Activated T-helper 1 cell treated with anti-CD3 and anti-CD28 coated beads, Interleukin-2, amount 50 U/mL, for 16 hours (primary cell): ENCODE measurements at regions not wholly inside any gene's neighbourhood (a gene's known extent, or its start where the extent isn't known, plus 50 kb on each side); places are given as distances from the start of the nearest gene placed in this dataset.
"Not testable (repeated sequence)": the region's sequence is repeated elsewhere in the genome, so short reads cannot be mapped to it uniquely, and the experiment has no call there.

Experiments
- DNase-seq, 2 donors: peaks; one replicate each; pipeline ENCODE4 v3.0.0-alpha.2; 2020; ENCODE audit warnings: low read depth in 1 of 2, low spot score in 1 of 2

DNA sequence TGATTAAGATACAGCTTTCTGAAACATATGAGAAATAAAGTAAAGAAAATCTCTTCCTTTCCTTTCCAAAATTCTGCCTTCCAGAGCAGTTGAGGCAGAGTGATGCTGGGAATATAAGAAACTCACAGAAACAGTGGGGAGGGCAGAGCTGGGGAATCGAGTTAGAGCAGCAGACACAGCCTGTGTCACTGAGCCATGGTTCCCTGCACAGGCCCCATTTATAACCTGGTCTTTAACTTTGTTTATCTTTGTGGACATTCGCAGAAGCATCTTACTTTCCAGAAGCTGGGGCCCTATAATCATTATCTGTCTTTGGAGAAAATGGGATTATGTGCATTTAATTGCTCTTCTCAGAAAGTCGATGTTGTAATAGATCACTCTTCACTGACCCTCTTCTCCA is 349.1 kb downstream of the SETD4 start:
- DNase-seq = no peak

DNA sequence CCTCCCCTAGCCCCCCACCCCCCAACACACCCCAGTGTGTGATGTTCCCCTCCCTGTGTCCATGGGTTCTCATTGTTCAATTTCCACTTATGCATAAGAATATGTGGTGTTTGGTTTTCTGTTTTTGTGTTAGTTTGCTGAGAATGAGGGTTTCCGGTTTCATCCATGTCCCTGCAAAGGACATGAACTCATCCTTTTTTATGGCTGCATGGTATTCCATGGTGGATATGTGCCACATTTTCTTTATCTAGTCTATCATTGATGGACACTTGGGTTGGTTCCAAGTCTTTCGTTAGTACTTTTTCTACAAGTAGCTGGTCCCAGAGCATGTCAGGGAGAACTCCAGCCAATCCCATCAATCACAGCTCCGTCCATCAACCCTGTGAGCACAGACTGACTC is 350.3 kb downstream of the SETD4 start:
- DNase-seq = not testable (repeated sequence)

GRCh38 chr21:35705888-35706287 is 354.4 kb downstream of the SETD4 start:
- DNase-seq = no peak

DNA sequence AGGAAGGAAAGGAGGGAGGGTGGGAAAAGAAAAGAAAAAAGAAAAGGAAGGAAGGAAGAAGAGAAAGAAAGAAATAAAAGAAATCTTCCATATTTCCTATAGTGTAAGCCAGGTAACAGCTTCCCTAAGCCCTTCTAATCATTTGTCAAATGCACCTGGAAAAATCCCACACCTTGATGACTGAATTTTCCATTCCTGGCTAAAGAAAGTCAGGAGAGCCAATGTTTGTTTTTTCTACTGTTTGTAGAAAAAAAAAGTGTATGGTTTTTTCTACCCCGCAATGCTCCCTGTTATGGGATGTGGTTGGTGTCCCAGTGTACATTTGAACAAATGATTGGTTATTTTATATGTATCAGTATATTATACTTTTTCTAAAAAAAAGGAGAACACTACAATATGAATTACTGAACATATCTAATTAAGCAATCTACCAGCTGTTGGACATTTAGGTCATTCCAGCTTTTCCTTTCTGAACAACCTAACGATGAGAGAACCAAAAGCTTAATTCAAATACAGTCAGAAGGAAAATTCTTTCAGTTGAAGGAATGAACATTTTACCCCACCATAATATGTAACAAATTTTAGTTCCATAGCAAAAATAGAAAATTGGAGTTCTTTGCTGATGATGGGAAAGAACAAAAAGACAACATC is 355.0 kb downstream of the SETD4 start:
- no peak for DNase-seq

- DNase-seq = no peak
Measured at GRCh38 chr21:35703704-35704103, 356.6 kb downstream of the SETD4 start.

DNA sequence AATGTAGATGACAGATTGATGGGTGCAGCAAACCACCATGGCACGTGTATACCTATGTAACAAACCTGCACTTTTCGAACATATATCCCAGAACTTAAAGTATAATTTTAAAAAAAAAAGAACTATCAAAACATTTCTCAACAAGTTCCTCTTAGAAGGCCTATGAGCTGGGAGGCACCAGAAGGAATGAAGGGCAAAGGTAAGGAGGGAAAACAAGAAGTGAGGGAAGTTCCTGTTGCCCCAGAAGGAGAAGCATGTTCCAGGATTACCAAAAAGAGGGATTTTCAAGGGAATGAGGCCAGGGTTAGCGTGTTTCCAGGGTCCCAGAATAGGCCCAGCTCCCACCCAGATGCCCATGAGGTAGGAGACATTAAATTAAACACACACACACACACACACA is 361.0 kb downstream of the SETD4 start:
- DNase-seq = no peak

DNA sequence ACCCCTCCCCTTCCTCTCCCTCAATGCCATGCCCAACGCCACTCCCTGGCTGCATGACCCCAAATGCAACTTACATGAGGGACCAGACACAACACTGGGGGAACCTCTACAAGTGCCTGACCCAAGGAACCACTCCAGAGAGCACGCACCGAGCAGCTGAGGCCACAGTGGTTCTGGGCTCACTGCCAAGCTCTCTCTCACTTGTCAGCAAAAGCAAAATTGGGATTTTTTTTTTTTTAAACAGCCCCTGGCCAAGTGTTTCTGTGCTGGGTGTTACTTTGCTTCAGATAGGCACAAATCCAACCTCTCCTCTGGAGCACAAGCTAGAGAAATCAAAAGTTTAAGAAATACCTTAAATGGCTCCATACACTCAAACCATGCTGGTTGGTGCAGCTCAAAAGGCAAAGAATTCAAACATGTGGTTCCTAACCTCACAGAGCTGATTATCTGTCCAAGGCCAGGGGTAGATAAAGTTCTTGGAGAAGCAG is 363.0 kb downstream of the SETD4 start:
- DNase-seq = no peak

DNA sequence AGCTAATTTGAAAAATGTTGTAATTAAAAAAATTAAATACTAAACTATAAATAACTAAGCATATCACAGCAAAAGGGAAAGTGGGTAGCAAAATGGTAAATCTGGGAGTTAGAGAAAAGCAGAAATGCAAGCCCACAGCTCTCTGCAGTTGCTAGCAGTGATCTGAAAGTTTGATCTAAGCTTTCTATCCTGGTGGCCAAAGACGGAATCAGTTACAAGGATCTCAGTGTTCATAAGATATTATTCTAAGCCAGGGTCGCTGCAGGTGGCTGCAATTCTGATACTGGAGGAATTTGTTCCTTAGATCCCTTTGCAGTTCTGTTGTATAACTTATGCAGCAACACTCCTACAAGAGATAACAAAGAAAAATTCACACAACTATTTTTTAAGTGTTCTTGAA is 363.7 kb downstream of the SETD4 start:
- DNase-seq = no peak

- DNase-seq = no peak
Measured at GRCh38 chr21:35692311-35692710, 368.0 kb downstream of the SETD4 start.

DNA sequence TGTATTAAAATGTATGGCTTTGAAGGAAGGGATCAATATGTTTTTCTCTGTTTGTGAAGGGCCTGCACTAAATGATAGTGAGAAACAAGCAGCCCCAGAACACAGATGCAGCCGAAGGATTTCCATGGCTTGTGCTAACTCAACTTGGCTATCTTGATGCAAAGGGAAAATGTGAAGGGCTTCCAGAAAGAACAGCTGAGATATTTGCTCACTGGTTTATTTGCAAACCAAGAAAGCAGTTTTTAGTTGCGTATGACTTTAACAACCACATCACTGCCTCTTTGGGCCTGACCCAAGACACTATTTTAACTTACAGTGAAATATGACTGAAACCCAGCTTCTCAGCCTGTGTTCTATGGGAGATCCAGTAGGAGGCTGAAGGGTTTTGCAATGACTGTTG is 369.9 kb downstream of the SETD4 start:
- DNase-seq = no peak

GRCh38 chr21:35686156-35686555 is 374.2 kb downstream of the SETD4 start:
- DNase-seq = no peak

DNA sequence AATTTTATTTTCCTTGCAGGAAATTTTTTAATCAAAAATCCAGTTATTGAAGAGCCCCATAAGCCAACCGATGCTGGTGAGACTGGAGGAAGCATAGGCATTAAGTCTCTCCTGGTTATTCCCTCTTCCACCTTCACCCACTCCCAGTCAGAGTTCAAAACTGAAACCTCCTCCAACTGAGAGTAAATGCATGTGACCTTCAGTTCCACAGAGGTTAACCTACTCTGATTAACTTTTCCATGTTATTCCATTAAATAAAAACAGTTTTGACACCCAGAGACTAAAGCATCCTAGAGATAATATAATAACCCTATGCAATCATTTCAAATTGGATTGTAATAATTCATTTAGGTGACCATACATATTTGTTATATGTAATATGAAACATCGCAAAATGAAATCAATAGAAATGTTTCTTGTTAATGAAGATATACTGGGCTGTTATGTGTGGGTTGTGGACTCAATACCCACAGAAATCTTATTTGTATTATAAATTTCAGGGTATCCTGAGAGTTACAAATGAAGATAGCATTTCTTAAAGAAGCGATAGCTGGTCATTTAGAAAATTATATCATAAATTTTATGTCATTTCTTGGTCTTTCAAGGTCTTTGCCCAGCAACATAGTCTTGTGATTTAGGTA is 376.5 kb downstream of the SETD4 start:
- DNase-seq = no peak

GRCh38 chr21:35682904-35683549 is 377.3 kb downstream of the SETD4 start:
- DNase-seq = no peak

DNA sequence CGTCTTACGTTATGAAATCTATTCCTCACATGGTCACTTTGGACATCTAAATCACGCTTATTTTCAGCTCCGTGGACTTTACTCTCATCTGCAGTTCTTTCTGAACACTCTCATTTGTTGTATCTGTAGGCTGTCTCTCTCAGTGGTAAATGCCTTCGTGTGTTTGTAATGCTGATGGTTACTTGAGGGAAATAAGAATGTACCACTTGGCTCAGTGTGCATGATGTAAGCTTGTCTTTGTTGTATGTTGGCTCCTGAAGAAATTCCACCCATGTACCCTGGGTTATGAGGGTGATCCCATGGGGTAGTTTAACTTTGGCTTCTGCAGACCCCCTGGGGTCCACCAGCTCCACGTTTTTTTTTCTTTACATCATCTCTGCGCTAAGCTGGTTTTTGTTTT is 378.4 kb downstream of the SETD4 start:
- no peak for DNase-seq

- no peak for DNase-seq
Measured at GRCh38 chr21:35679076-35679475, 381.2 kb downstream of the SETD4 start.

DNA sequence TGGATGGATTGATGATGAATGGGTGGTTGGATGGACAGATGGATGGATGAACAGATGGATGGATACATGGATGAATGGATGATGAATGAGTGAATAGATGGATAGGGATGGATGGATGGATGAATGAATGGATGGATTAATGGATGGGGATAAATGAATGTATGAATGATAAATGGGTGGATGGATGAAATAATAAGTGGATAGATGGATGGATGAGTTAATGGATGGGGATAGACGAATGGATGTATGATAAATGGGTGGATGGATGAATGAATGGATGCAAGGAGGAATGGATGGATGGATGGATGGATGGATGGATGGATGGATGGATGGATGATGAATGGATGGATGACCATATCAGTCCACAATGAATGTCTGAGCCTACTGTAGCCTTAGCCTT is 381.9 kb downstream of the SETD4 start:
- DNase-seq = no peak

GRCh38 chr21:35677298-35677841 is 383.0 kb downstream of the SETD4 start:
- no peak for DNase-seq

GRCh38 chr21:35674895-35675470 is 385.3 kb downstream of the SETD4 start:
- DNase-seq = no peak

GRCh38 chr21:35674091-35674671 is 386.1 kb downstream of the SETD4 start:
- no peak for DNase-seq

GRCh38 chr21:35672313-35672712 is 388.0 kb downstream of the SETD4 start:
- no peak for DNase-seq

DNA sequence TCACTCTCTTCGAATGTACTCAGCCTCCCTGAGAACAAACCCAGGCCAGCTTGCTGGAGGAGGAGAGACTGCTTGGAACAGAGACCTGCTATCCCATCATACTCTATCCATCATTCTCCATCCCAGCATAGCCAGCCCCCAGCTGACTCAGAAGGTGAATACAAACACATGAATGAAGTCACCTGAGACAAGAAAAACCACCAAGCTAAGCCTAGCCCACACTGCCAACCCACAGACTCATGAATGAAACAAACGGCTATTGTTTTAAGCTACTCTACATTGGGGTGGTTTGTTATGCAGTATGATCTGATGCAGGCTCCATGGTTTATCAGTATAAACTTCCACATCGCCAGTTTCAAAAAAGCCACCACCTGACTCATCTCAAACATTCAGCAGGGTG is 395.6 kb downstream of the SETD4 start:
- DNase-seq = no peak
